OCI-LY7 (cell line): ENCODE measurements at regions not wholly inside any gene's neighbourhood (a gene's known extent, or its start where the extent isn't known, plus 50 kb on each side); places are given as distances from the start of the nearest gene placed in this dataset.

ENCODE experiments used
- BruUV-seq: library from RNA; stranded (reverse); fragments of 400-500 nt; replicated peaks from 2 replicates; lab custom pipeline; 2021; lab: Mats Ljungman, UMichigan
- CTCF ChIA-PET: fragments of 300-600 bp; sonication (Branson Sonifier 250); formaldehyde crosslinking; loops from one replicate; lab custom pipeline; 2022; ENCODE audit warnings: antibody characterized with exemption; ENCODE audit not compliant: unreplicated experiment; lab: Charles Lee
- POLR2A ChIA-PET: fragments of 300-600 bp; sonication (Branson Sonifier 250); formaldehyde crosslinking; loops from one replicate; lab custom pipeline; 2022; ENCODE audit warnings: antibody characterized with exemption; lab: Charles Lee
- DNase-seq: peaks from one replicate; pipeline ENCODE4 v3.0.0-alpha.2; 2015; ENCODE audit warnings: low spot score
- H2AFZ ChIP-seq: fragments of 200-600 bp; sonication (generic), shearing (Covaris generic); 2 replicates; pipeline ENCODE4 v1.6.1; 2014; ENCODE audit warnings: mild to moderate bottlenecking, antibody characterized with exemption, low read length, moderate library complexity
- H3K27ac ChIP-seq: fragments of 200-600 bp; sonication (generic); 2 replicates; pipeline ENCODE4 v1.5.1; 2014; ENCODE audit warnings: mixed run types, low read depth, mild to moderate bottlenecking, moderate library complexity, low read length, inconsistent platforms; ENCODE audit not compliant: poor library complexity, severe bottlenecking
- H3K36me3 ChIP-seq: fragments of 200-600 bp; sonication (generic); 2 replicates; pipeline ENCODE4 v1.6.1; 2014; ENCODE audit warnings: mild to moderate bottlenecking, antibody characterized with exemption, low read length, moderate library complexity, mixed read lengths; ENCODE audit not compliant: insufficient read depth
- H3K4me1 ChIP-seq: fragments of 200-600 bp; sonication (generic); 2 replicates; pipeline ENCODE4 v1.5.1; 2014; ENCODE audit warnings: mild to moderate bottlenecking, low read length; ENCODE audit not compliant: insufficient read depth, poor library complexity, severe bottlenecking
- H3K4me2 ChIP-seq: fragments of 200-600 bp; sonication (generic); 2 replicates; pipeline ENCODE4 v1.6.1; 2014; ENCODE audit warnings: mild to moderate bottlenecking, low read length
- H3K4me3 ChIP-seq: fragments of 200-600 bp; sonication (generic); 2 replicates; pipeline ENCODE4 v1.5.1; 2014; ENCODE audit warnings: mild to moderate bottlenecking, low read depth, low read length; ENCODE audit not compliant: poor library complexity, severe bottlenecking
- H3K79me2 ChIP-seq: fragments of 200-600 bp; sonication (generic); 2 replicates; pipeline ENCODE4 v1.6.1; 2016; ENCODE audit warnings: low read depth, mild to moderate bottlenecking, low read length, moderate library complexity, mixed read lengths; ENCODE audit not compliant: insufficient read depth
- H3K9me2 ChIP-seq: fragments of 200-600 bp; sonication (generic); 2 replicates; pipeline ENCODE4 v1.6.1; 2016; ENCODE audit warnings: mild to moderate bottlenecking, low read length, mixed read lengths; ENCODE audit not compliant: insufficient read depth
- H3K9me3 ChIP-seq: fragments of 200-600 bp; sonication (generic); 2 replicates; pipeline ENCODE4 v1.6.1; 2014; ENCODE audit warnings: mild to moderate bottlenecking, mixed run types, low read length, mixed read lengths
- H4K20me1 ChIP-seq: fragments of 200-600 bp; sonication (generic); 2 replicates; pipeline ENCODE4 v1.6.1; 2014; ENCODE audit warnings: mild to moderate bottlenecking, antibody characterized with exemption, low read length, moderate library complexity, mixed read lengths; ENCODE audit not compliant: insufficient read depth
- CTCF ChIP-seq: fragments of 200-600 bp; sonication (generic); conservative IDR thresholded peaks from 2 replicates; pipeline ENCODE4 v1.5.1; 2014; ENCODE audit warnings: mild to moderate bottlenecking, antibody characterized with exemption, low read length, moderate library complexity, mixed read lengths
- EZH2phosphoT487 ChIP-seq: fragments of 200-600 bp; sonication (generic); IDR thresholded peaks from 2 replicates; pipeline ENCODE4 v1.6.1; 2018; ENCODE audit warnings: low read depth, borderline replicate concordance, mild to moderate bottlenecking, mixed run types, antibody characterized with exemption, low read length, moderate library complexity, mixed read lengths
- intact Hi-C: fragments of 100-400 bp; cut with micrococcal nuclease; formaldehyde crosslinking; loops from one replicate; pipeline ENCODE4 v1.10.0; 2022; ENCODE audit not compliant: unreplicated experiment

- BruUV-seq = no TSS peak
- intact Hi-C loops = no loop called here
- ChIA-PET CTCF (no interaction called here), POLR2A (no interaction called here)
- no peak for TF ChIP-seq EZH2phosphoT487
- no peak for TF ChIP-seq CTCF
- H3K79me2 ChIP-seq = no peaks in the 10 kb centered on the region
- no peak overlapping the region for H3K4me2 ChIP-seq
- no peaks in the 10 kb centered on the region for H3K9me2 ChIP-seq
- DNase-seq = no peak
- H3K4me3 ChIP-seq = no peak overlapping the region
- no peaks in the 10 kb centered on the region for H3K9me3 ChIP-seq
- H3K27ac ChIP-seq = no peak overlapping the region
- H3K36me3 ChIP-seq = no peaks in the 10 kb centered on the region
- no peaks in the 10 kb centered on the region for H3K4me1 ChIP-seq
- no peak overlapping the region for H2AFZ ChIP-seq
- no peaks in the 10 kb centered on the region for H4K20me1 ChIP-seq
Observed at GRCh38 chr3:96712792-96713191, 101.6 kb upstream of the EPHA6 start.

GRCh38 chr3:96719921-96720320 lies 94.5 kb upstream of the EPHA6 start:
- no TSS peak for BruUV-seq

GRCh38 chr3:96731031-96731430 lies 83.4 kb upstream of the EPHA6 start:
- POLR2A ChIA-PET = no interaction called here
- intact Hi-C loops = no loop called here

More at GRCh38 chr3:96719921-96720320, 94.5 kb upstream of the EPHA6 start:
- Histone ChIP-seq H3K9me3 (no peaks in the 10 kb centered on the region), H3K27ac (no peak overlapping the region), H4K20me1 (no peaks in the 10 kb centered on the region), H2AFZ (no peak overlapping the region), H3K4me1 (no peaks in the 10 kb centered on the region), H3K4me3 (no peak overlapping the region), H3K36me3 (no peaks in the 10 kb centered on the region), H3K9me2 (no peaks in the 10 kb centered on the region), H3K4me2 (no peak overlapping the region), H3K79me2 (no peaks in the 10 kb centered on the region)
- DNase-seq = no peak
- ChIA-PET POLR2A (no interaction called here), CTCF (no interaction called here)
- intact Hi-C loops = no loop called here
- TF ChIP-seq CTCF (no peak), EZH2phosphoT487 (no peak)

More at GRCh38 chr3:96731031-96731430, 83.4 kb upstream of the EPHA6 start:
- no peaks in the 10 kb centered on the region for H3K79me2 ChIP-seq
- DNase-seq = no peak
- H3K4me2 ChIP-seq = no peak overlapping the region
- TF ChIP-seq CTCF (no peak), EZH2phosphoT487 (no peak)
- BruUV-seq = no TSS peak
- no peaks in the 10 kb centered on the region for H3K9me3 ChIP-seq
- no peak overlapping the region for H3K4me3 ChIP-seq
- no peak overlapping the region for H2AFZ ChIP-seq
- H3K27ac ChIP-seq = no peak overlapping the region
- no peaks in the 10 kb centered on the region for H3K36me3 ChIP-seq
- no peaks in the 10 kb centered on the region for H4K20me1 ChIP-seq
- CTCF ChIA-PET = no interaction called here
- H3K4me1 ChIP-seq = no peaks in the 10 kb centered on the region
- no peaks in the 10 kb centered on the region; the same call in 1 of the 2 replicates for H3K9me2 ChIP-seq
